GM19397 (cell line): ENCODE measurements at regions not wholly inside any gene's neighbourhood (a gene's known extent, or its start where the extent isn't known, plus 50 kb on each side); places are given as distances from the start of the nearest gene placed in this dataset.
"Not testable (repeated sequence)": the region's sequence is repeated elsewhere in the genome, so short reads cannot be mapped to it uniquely, and the experiment has no call there.

Experiments
- ATAC-seq: cut with Tn5 transposase; IDR thresholded peaks from one replicate; pipeline ENCODE4 v1.9.1; 2021; ENCODE audit warnings: mild to moderate bottlenecking, moderate library complexity; ENCODE audit not compliant: unreplicated experiment

DNA sequence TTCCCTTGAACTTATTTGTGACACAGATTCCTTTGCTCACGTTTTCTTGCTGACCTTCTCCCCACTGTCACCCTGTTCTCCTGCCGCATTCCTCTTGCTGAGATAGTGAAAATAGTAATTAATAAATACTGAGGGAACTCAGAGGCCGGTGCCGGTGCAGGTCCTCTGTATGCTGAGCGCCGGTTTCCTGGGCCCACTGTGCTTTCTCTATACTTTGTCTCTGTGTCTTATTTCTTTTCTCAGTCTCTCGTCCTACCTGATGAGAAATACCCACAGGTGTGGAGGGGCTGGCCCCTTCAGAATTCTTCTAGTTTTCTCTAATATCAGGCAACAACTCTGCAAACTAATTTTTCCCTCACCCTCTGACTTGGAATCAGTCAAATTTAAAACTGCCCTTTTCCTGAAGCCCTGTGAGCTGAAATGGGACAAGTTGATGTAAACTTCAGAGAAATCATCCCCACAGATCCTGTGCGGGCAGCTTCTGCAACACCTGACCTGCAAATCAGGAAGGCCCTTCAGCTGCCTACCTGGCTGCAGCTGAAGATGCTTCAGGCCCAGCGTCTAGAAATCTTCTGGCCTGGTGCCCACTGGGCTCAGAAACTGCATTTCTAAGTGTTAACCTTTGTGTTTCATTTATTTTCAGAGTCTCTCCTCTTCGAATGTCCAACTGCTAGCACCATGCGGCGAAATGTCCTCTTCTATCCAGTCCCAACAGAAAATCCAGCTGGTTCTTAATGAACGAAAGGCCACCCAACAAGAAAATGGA, 149.7 kb downstream of the TMEM121 start:
- ATAC-seq: not testable (repeated sequence)

DNA sequence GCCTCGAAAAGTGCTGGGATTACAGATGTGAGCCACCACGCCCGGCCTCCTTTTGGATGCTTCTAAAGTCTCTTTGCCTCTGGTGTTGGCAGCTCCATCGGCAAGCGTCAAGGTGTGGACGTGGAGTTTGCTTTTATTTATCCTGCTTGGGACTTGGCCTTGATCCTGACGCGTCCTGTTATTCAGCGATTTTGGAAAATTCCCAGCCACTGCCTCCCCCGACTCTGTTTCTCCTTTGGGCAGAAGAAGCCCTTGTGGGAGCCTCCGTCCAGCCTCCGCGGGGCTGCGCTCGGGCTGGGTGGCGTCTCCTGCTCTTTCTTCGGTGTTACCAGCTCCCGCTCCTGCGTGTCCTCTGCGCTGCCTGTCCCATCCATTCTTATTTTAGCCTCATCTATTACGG, 151.7 kb downstream of the TMEM121 start:
- not testable (repeated sequence) for ATAC-seq

GRCh38 chr14:105678996-105679958, 152.9 kb downstream of the TMEM121 start:
- not testable (repeated sequence) for ATAC-seq

- peak; percentile 51 for ATAC-seq
These were observed 153.8 kb downstream of the TMEM121 start for GRCh38 chr14:105679959-105680735.

- peak; percentile 23 for ATAC-seq
These were observed 154.3 kb downstream of the TMEM121 start for GRCh38 chr14:105680736-105681098.

DNA sequence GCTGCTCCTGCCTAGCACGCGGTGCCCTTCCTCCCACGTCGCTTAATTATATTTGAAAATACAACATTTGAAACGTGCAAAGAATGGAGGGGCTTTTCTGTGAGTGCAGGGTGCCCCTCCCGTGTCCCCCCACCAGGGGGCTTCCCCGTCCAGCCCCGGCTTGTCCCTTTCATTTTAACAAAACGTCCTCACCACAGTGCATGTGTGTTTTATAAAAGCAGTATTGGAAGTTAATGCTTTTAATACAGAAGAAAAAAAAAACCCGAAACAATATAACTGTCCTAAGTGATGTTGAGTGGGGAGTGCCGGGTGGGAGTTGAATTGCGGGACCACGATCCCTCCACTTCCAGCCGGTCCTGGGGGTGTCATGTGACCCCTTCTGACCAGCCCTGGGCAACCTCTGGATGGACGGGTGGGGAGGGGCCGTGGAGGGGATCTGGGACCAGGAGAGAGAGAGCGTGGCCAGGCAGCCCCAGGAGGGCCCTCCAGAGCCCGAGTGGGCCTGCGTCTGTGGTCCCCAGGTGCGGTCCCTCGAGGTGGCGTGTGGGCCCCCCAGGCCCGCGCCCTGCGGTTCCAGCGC, 155.3 kb downstream of the TMEM121 start:
- ATAC-seq: not testable (repeated sequence)

DNA sequence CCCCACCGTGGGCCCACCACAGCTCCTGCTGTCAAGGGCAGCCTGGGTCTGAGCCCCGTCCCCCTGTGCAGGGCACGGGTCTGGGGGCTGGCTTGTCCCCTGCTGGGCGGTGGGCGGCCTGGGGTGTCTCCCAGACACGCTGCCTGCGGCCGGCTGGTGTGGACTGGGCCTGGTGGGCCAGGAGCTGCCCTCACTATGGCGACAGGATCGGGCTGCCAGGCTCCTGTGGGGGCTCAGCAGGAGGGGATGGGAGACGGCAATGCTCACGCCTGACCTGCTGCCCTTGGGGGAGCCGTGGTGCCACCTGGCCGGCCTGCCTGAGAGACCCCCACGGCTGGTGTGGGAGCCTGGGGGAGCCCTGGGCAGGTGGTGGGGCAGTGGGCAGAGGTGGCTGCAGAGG, 156.1 kb downstream of the TMEM121 start:
- ATAC-seq: not testable (repeated sequence)

GRCh38 chr14:105682956-105683570, 156.7 kb downstream of the TMEM121 start:
- no peak for ATAC-seq

- ATAC-seq: not testable (repeated sequence)
These were observed 157.7 kb downstream of the TMEM121 start for GRCh38 chr14:105684056-105684455.

- not testable (repeated sequence) for ATAC-seq
These were observed 158.2 kb downstream of the TMEM121 start for GRCh38 chr14:105684597-105684996.

DNA sequence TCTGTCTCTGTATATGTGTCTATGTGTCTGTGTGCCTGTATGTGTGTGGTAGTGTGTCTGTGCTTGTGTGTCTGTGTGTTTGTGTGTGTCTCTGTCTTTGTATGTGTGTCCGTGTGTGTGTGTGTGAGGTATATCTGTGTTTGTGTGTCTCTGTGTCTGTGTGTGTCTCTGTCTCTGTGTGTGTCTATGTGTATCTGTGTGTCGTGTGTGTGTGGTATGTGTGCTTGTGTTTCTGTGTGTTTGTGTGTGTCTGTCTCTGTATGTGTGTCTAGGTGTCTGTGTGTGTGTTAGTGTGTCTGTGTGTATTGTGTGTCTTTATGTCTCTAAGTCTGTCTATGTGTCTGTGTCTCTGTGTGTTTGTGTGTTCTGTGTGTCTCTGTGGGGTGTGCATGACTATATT, 158.6 kb downstream of the TMEM121 start:
- no peak for ATAC-seq

GRCh38 chr14:105685605-105686004, 159.2 kb downstream of the TMEM121 start:
- not testable (repeated sequence) for ATAC-seq

DNA sequence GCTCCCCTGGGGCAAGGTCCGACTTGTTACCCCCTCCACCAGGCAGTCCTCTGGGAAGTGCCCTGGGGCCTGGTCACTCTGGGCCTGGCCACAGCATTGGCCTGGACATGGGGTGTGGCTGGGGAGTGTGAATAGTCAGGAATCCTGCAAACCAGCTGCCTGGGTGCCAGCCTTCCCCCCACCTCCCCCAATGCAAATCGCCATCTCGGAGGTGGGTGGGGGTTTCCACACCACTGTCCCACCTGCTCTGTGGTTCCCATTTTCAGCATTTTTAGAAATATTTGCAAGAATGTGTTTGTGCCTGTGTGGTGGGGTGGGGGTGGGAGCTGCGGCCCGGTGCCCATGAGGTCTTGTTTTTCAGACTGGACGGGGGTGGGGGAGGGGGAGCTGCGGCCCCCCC, 159.7 kb downstream of the TMEM121 start:
- ATAC-seq: peak; percentile 39

GRCh38 chr14:105686462-105687170, 160.2 kb downstream of the TMEM121 start:
- ATAC-seq: peak; percentile 23

GRCh38 chr14:105687171-105688022, 161.0 kb downstream of the TMEM121 start:
- not testable (repeated sequence) for ATAC-seq

GRCh38 chr14:105688023-105688351, 161.6 kb downstream of the TMEM121 start:
- not testable (repeated sequence) for ATAC-seq

DNA sequence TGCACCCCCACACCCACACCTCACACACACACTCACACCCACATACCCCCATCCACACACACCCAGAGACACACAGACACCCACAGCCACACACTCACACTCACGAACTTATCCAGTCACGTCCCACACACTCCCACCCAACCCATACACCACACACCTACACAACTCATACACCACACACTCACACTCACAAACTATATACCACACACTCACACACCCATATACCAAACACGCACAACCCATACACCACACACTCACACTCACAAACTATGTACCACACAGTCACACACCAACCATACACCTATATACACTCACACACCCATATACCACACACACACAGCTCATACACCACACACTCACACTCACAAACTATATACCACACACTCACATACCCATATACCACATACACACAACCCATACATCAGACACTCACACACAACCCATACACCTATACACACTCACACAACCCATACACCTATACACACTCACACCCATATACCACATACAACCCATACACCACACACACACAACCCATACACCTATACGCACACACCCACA, 162.4 kb downstream of the TMEM121 start:
- not testable (repeated sequence) for ATAC-seq

- no peak for ATAC-seq
These were observed 163.3 kb downstream of the TMEM121 start for GRCh38 chr14:105689722-105690121.
